Erythroblast (primary cell): ENCODE measurements at regions not wholly inside any gene's neighbourhood (a gene's known extent, or its start where the extent isn't known, plus 50 kb on each side); places are given as distances from the start of the nearest gene placed in this dataset.

Source experiments
- DNase-seq, 2 experiments: peaks; one replicate each; lab custom pipeline; 2025; lab: John Stamatoyannopoulos, UW
- GATA1 ChIP-seq: IDR thresholded peaks from 2 replicates; pipeline ENCODE4 v1.6.1; 2011; ENCODE audit warnings: low read depth, mild to moderate bottlenecking, control low read depth, low read length, moderate library complexity

DNA sequence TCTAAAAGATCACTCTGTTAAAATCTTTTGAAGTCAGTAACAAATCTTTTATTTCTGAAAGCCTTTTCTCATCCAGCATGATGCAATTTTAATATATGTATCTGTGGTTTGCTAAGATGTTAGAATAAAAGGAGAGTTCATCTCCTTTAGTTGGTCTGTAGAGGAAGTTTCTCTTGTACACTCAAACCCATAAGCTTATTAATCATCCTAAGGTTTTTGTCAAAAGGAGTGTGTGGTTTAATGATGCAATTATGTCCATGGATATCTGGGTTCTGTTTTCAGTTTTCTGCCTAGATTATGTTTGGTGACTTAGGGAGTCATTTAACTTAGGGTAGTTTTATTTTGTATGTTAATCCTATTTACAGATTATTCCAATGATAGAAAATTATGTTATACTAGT is 52.1 kb upstream of the NDST4 start:
- DNase-seq, result no peak
- no peak for TF ChIP-seq GATA1
